Hematopoietic multipotent progenitor cell treated with erythropoietin and hydrocortisone succinate and interleukin-3 and kit ligand, for 15 days (in vitro differentiated cells): ENCODE measurements at regions not wholly inside any gene's neighbourhood (a gene's known extent, or its start where the extent isn't known, plus 50 kb on each side); places are given as distances from the start of the nearest gene placed in this dataset.

Experiments
- DNase-seq: peaks from one replicate; pipeline ENCODE4 v3.0.0-alpha.2; 2015; ENCODE audit warnings: low spot score

GRCh38 chr1:5464366-5464765, 527.9 kb downstream of the NPHP4 start:
- no peak for DNase-seq

DNA sequence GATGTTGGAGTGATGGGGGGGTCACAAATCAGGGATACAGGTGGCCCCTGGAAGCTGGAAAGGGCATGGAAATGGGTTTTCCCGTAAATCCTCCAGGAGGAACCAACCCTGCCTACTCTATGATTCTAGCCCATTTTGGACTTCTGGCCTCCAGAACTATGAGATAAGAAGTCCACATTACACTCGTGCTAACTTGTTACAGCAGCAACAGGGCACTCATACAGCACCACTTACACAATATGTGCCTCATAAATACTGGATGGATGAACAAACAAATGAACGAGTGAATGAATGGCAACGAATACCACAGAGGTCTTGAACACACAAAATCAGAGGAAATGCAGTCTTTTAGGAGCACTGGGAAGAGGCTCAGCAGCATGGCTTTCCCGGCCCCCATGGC, 531.3 kb downstream of the NPHP4 start:
- no peak for DNase-seq

GRCh38 chr1:5459839-5460610, 532.2 kb downstream of the NPHP4 start:
- DNase-seq, result no peak

DNA sequence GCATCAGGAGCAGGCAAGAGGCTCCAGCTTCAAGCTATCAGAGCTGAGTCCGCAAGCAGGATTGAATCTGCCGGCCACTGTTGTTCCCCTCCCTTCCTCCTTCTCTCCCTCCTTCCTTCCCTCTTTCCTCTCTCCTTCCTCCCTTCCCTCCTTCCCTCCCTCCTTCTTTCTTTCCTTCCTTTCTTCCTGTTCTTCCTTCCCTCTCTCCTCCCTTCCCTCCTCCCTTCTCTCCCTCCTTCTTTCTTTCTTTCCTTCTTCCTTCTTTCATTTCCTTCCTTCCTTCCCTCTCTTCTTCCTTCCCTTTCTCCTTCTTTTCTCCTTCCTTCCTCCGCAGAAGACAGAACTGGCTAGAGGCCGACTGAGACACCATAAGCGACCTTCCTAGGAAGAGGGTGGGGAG, 534.0 kb downstream of the NPHP4 start:
- DNase-seq, result no peak

DNA sequence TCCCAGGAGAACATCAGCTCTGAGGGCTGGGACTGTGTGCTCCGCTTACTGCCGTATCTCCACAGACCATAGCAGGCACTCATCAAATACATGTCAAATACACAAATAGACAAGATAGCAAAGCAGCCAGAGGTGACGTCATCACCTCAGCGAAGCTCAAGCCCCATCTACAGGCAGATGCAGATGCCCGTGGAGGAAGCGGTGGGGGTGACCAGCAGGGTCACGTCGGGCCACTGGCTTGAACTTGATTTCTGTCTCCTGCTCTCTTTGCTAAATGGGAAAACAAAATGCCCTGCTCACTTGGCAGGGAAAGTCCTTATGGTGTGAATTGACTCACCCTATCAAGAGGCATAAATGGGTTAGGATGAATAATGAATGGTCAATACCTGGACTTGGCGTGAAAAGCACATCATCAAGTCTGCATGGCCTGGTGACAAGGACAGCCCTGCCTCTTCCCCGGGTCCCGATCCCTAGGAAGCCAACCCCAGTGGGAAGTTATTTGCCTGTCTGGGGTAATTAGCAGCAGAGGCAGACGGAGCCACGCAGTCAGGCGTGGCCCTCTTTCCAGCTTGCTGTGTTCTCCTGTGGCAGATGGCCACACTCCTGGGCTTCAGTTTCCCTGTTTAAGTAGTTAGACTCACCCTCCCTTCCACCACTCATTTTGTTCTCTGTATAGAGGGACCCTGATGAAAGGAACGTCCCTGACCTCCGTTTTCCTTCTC, 536.0 kb downstream of the NPHP4 start:
- no peak for DNase-seq

DNA sequence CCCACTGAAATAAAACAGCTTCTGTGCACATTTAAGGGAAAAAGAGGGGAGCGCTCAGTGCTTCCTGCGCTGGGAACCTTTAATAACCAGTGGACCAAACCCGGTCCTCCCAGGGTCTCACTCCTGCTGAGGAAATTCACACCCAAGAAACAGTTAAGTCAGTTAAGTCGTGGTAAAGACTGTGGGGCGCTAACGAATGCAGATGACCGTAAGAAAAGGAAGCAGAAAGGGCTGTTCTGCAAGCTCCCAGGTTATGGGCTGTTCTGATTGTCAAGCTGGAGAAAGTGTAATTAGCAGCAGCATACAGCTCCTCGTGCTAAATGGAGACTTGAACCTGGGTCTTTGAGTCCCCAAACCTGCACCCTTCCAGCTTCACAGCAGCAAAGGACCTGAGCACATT, 536.6 kb downstream of the NPHP4 start:
- no peak for DNase-seq

DNA sequence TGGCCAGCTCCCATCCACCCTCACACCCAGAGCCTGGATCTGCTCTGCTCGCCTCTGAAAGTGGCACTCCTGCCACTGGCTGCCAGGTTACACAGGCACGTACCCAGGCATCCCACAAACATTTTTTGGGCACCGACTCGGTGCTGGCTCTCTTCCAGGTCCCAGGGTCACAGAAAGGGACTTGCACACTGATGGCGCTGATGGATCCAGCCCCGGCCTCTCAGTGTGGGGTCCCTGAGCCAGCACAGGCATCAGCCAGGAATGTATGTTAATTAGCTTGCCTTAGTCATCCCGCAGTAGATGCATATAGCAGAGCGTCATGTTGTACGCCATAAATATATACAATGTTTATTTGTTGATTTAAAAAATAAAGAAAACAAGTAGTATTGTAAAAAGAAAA, 537.2 kb downstream of the NPHP4 start:
- no peak for DNase-seq

GRCh38 chr1:5453347-5453746, 538.9 kb downstream of the NPHP4 start:
- DNase-seq, result no peak

- no peak for DNase-seq
Observed at GRCh38 chr1:5451671-5452070, 540.6 kb downstream of the NPHP4 start.

GRCh38 chr1:5448486-5448885, 543.7 kb downstream of the NPHP4 start:
- DNase-seq, result no peak

- no peak for DNase-seq
Observed at GRCh38 chr1:5447503-5447960, 544.7 kb downstream of the NPHP4 start.

GRCh38 chr1:5444396-5444795, 547.8 kb downstream of the NPHP4 start:
- no peak for DNase-seq

- no peak for DNase-seq
Observed at GRCh38 chr1:5436808-5437207, 555.4 kb downstream of the NPHP4 start.

GRCh38 chr1:5435414-5435813, 556.8 kb downstream of the NPHP4 start:
- DNase-seq, result no peak

- DNase-seq, result no peak
Observed at GRCh38 chr1:5432436-5432835, 559.8 kb downstream of the NPHP4 start.

DNA sequence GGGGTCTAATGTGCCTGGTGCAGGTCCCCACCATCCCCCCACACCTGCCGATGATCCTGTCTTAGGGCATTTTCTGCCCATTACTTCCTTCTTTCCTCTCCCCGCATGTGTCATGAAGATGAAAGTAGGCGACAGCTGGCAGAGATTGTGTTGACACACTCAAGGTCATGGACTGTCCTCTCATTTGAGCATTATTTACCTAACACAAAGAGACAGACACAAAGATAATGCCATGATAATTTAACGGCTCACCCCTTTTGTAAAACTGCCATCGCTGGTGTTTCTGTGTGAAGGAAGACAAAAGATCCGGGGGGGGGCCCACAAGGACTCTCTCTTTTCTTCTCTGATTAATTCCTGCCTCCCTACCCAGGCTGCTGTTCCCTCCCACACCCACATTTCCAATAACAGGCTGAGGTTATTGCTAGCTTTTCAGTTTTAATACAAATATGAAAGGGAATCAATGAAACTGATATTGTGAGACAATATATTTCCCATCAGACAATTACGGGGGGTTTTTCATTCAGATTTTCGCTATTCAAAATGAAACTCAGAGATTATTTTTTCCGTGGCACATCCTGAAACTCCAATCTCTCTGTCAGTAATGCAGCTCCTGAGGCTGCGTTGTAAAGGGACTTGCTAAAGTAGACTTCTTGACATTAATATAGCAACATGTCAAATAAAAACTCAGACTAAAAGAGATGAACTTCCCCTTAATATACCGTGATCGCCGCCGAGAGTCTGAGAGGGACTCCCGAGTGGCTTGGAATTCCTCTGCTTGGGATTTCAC, 561.1 kb downstream of the NPHP4 start:
- DNase-seq, result no peak

DNA sequence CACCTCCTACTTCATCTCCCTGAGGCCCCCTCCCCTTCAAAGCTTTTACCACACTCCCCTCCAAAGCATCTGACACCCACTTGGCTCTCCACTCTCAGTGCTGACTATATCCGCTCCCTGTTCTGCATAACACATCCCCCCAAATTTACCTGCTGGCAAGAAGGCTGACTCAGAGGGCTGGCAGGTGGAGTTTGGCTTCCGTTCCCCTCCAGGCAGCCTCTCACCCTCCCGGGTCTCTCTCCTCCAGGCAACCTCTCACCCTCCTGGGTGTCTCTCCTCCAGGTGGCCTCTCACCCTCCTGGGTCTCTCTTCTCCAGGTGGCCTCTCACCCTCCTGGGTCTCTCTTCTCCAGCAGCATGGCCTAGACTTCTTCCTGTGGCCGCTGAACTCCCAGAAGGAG, 562.1 kb downstream of the NPHP4 start:
- DNase-seq, result no peak

DNA sequence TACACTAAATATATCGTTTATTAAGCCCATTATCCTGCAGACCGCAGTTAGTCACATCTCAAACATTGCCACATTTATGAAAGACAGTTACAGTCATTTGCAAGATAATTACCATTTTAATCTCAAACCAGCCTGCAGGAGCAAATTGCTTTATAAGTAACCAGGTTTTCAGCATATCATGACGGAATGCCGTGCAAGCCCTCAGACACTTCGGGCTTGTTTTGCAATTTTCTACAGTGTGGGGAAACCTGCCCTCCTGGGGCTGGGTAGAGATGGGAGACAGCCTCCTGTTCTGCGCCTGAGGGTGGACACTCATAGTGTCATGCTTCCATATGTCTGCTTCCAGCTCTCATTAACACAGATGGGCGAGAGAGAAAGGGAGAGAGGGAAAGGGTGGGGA, 563.9 kb downstream of the NPHP4 start:
- DNase-seq, result no peak

- no peak for DNase-seq
Observed at GRCh38 chr1:5427026-5427613, 565.1 kb downstream of the NPHP4 start.

DNA sequence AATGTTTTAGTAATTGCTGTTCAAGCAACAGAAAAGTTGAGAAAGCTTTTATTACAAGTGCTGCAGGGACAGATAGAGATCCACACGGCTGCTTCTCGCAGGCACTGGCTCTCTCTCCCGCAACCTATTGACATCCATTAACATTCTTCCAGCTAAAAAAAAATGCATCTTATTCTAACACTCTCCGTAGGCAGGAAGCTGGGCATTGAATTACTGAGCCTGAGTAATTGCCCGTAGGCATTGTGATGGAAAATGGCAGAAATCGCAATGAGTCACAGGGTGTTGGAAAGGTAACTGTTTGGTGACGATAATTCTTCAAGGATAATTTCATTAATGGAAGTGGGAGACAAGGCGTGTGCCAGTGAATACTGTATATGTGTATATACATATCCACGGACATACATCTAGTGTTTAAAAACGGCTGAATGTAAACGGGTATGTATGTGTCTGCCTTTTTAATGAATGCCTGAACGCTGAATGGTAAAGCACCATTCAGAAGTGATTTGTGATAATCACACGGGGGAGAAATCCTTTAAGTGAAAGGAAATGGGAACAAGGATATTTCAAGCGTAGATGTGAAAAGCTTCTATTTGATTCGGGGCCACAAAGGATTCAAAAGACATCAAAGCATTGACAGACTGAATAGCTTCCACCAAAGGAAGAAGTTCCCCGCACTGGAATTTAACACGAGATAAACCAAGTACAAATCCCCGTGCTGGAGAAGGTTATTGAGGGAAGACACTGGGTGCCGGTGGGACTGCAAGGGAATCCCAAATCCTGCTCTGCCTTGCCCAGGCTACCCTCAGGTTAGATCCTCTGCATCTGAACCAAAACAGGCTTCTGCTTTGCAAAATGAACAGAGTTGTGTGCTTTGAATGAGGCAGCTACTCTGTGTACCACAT, 567.2 kb downstream of the NPHP4 start:
- no peak for DNase-seq

- DNase-seq, result no peak
Observed at GRCh38 chr1:5423109-5423508, 569.1 kb downstream of the NPHP4 start.
